IMR-90 (cell line): ENCODE measurements at regions not wholly inside any gene's neighbourhood (a gene's known extent, or its start where the extent isn't known, plus 50 kb on each side); places are given as distances from the start of the nearest gene placed in this dataset.

Experiments used
- ATAC-seq: fragments of 200-7000 bp; cut with Tn5 transposase; 2 replicates; pipeline ENCODE4 v1.9.1; 2020; ENCODE audit warnings: low read depth, mild to moderate bottlenecking, moderate library complexity
- BruUV-seq: library from RNA; stranded (reverse); fragments of 400-500 nt; replicated peaks from 2 replicates; lab custom pipeline; 2021; lab: Mats Ljungman, UMichigan
- CTCF ChIA-PET: fragments of 300-600 bp; formaldehyde crosslinking; extraction: SDS; loops from one replicate; lab custom pipeline; 2021; ENCODE audit warnings: antibody characterized with exemption; lab: Yijun Ruan, JAX
- POLR2A ChIA-PET: fragments of 300-600 bp; sonication (Branson Sonifier 250); formaldehyde crosslinking; loops from one replicate; lab custom pipeline; 2022; ENCODE audit warnings: antibody characterized with exemption; ENCODE audit not compliant: unreplicated experiment; lab: Charles Lee
- DNase-seq: peaks from one replicate; pipeline ENCODE4 v3.0.0; 2013
- H2AFZ ChIP-seq: replicated peaks from 2 replicates; pipeline ENCODE3; 2013; ENCODE audit warnings: low read length, mild to moderate bottlenecking; ENCODE audit not compliant: poor library complexity
- H2AK5ac ChIP-seq: 2 replicates; pipeline ENCODE4 v1.6.1; 2013; ENCODE audit warnings: low read depth, low read length, inconsistent platforms
- H2AK9ac ChIP-seq: replicated peaks from 2 replicates; pipeline ENCODE3; 2013; ENCODE audit warnings: mild to moderate bottlenecking, low read depth, low read length, moderate library complexity; ENCODE audit not compliant: poor library complexity
- H2BK120ac ChIP-seq: 2 replicates; pipeline ENCODE4 v1.6.1; 2013; ENCODE audit warnings: low read depth, low read length, inconsistent platforms
- H2BK15ac ChIP-seq: 3 replicates; pipeline ENCODE4 v1.6.1; 2013; ENCODE audit warnings: low read depth, low read length, inconsistent platforms
- H2BK20ac ChIP-seq: 2 replicates; pipeline ENCODE4 v1.6.1; 2013; ENCODE audit warnings: low read depth, mild to moderate bottlenecking, inconsistent platforms, low read length, moderate library complexity
- H2BK5ac ChIP-seq: 2 replicates; pipeline ENCODE4 v1.6.1; 2013; ENCODE audit warnings: mild to moderate bottlenecking, low read depth, low read length, inconsistent platforms; ENCODE audit not compliant: poor library complexity, severe bottlenecking
- H3K14ac ChIP-seq: replicated peaks from 2 replicates; pipeline ENCODE4 v1.6.1; 2013; ENCODE audit warnings: low read depth, low read length, inconsistent platforms
- H3K18ac ChIP-seq: 2 replicates; pipeline ENCODE4 v1.6.1; 2013; ENCODE audit warnings: low read depth, low read length, control low read depth
- H3K23ac ChIP-seq: 2 replicates; pipeline ENCODE4 v1.6.1; 2013; ENCODE audit warnings: low read depth, low read length, inconsistent platforms
- H3K27ac ChIP-seq: 2 replicates; pipeline ENCODE4 v1.5.1; 2013; ENCODE audit warnings: mild to moderate bottlenecking, control low read depth, low read length; ENCODE audit not compliant: insufficient read depth
- H3K27me3 ChIP-seq: 2 replicates; pipeline ENCODE4 v1.6.1; 2013; ENCODE audit warnings: low read length; ENCODE audit not compliant: control insufficient read depth, insufficient read depth
- H3K36me3 ChIP-seq: 2 replicates; pipeline ENCODE4 v1.6.1; 2013; ENCODE audit warnings: low read length, mixed read lengths; ENCODE audit not compliant: control insufficient read depth, insufficient read depth
- H3K4ac ChIP-seq: 2 replicates; pipeline ENCODE4 v1.6.1; 2013; ENCODE audit warnings: low read depth, low read length, inconsistent platforms
- H3K4me1 ChIP-seq: 2 replicates; pipeline ENCODE4 v1.6.1; 2013; ENCODE audit warnings: low read length, mixed read lengths; ENCODE audit not compliant: control insufficient read depth, insufficient read depth
- H3K4me2 ChIP-seq: 2 replicates; pipeline ENCODE4 v1.6.1; 2013; ENCODE audit warnings: low read depth, mild to moderate bottlenecking, control low read depth, low read length, moderate library complexity
- H3K4me3 ChIP-seq: 2 replicates; pipeline ENCODE4 v1.5.1; 2013; ENCODE audit warnings: low read depth, mild to moderate bottlenecking, control low read depth, low read length, moderate library complexity; ENCODE audit not compliant: insufficient read depth
- H3K56ac ChIP-seq: 2 replicates; pipeline ENCODE4 v1.6.1; 2013; ENCODE audit warnings: low read length, inconsistent platforms; ENCODE audit not compliant: insufficient read depth; ENCODE audit errors: extremely low read depth
- H3K79me1 ChIP-seq, 2 experiments: 2 replicates each; pipeline ENCODE4 v1.6.1; 2013; ENCODE audit warnings: low read length in 2 of 2, inconsistent platforms in 1 of 2, low read depth in 1 of 2
- H3K9ac ChIP-seq: 2 replicates; pipeline ENCODE4 v1.6.1; 2013; ENCODE audit warnings: low read depth, low read length, control low read depth
- H3K9me1 ChIP-seq: 2 replicates; pipeline ENCODE4 v1.6.1; 2013; ENCODE audit warnings: low read length, inconsistent platforms; ENCODE audit not compliant: insufficient read depth
- H3K9me3 ChIP-seq: 2 replicates; pipeline ENCODE4 v1.6.1; 2013; ENCODE audit warnings: low read length; ENCODE audit not compliant: control insufficient read depth, insufficient read depth
- H4K20me1 ChIP-seq: 2 replicates; pipeline ENCODE4 v1.6.1; 2013; ENCODE audit warnings: low read length, inconsistent platforms; ENCODE audit not compliant: insufficient read depth
- H4K5ac ChIP-seq: 2 replicates; pipeline ENCODE4 v1.6.1; 2013; ENCODE audit warnings: mild to moderate bottlenecking, low read depth, low read length, control low read depth
- H4K8ac ChIP-seq, 2 experiments: 2 replicates each; pipeline ENCODE4 v1.6.1; 2013; ENCODE audit warnings: low read depth in 2 of 2, low read length in 2 of 2, control low read depth in 1 of 2, inconsistent platforms in 1 of 2
- H4K91ac ChIP-seq: 2 replicates; pipeline ENCODE4 v1.6.1; 2013; ENCODE audit warnings: low read depth, low read length, inconsistent platforms; ENCODE audit not compliant: insufficient read depth
- BHLHE40 ChIP-seq: fragments of 150-350 bp; IDR thresholded peaks from 2 replicates; pipeline ENCODE4 v1.6.1; 2016; ENCODE audit warnings: mild to moderate bottlenecking, low read depth, low read length
- CEBPB ChIP-seq: IDR thresholded peaks from 2 replicates; pipeline ENCODE4 v1.6.1; 2012; ENCODE audit warnings: low read depth, low read length, improper control_type of control experiment
- CHD1 ChIP-seq: IDR thresholded peaks from 2 replicates; pipeline ENCODE4 v1.6.1; 2012; ENCODE audit warnings: low read depth, low read length, improper control_type of control experiment
- CTCF ChIP-seq: conservative IDR thresholded peaks from 2 replicates; pipeline ENCODE4 v1.5.1; 2012; ENCODE audit warnings: mild to moderate bottlenecking, low read depth, low read length, improper control_type of control experiment
- ELK1 ChIP-seq: fragments of 150-350 bp; IDR thresholded peaks from 2 replicates; pipeline ENCODE4 v1.6.1; 2016; ENCODE audit warnings: low read depth, mild to moderate bottlenecking, low read length, moderate library complexity, borderline replicate concordance
- FOS ChIP-seq: fragments of 150-350 bp; IDR thresholded peaks from 2 replicates; pipeline ENCODE4 v1.6.1; 2016; ENCODE audit warnings: low read depth, low read length
- MAFK ChIP-seq: IDR thresholded peaks from 2 replicates; pipeline ENCODE4 v1.6.1; 2012; ENCODE audit warnings: low read depth, low read length, improper control_type of control experiment
- MAZ ChIP-seq: IDR thresholded peaks from 2 replicates; pipeline ENCODE4 v1.6.1; 2012; ENCODE audit warnings: low read depth, mild to moderate bottlenecking, low read length, improper control_type of control experiment, moderate library complexity, borderline replicate concordance
- MXI1 ChIP-seq: IDR thresholded peaks from 2 replicates; pipeline ENCODE4 v1.6.1; 2012; ENCODE audit warnings: low read depth, mild to moderate bottlenecking, low read length, moderate library complexity, borderline replicate concordance
- NFE2L2 ChIP-seq: fragments of 150-350 bp; IDR thresholded peaks from 2 replicates; pipeline ENCODE4 v1.6.1; 2016; ENCODE audit warnings: low read depth, mild to moderate bottlenecking, low read length
- POLR2A ChIP-seq: IDR thresholded peaks from 2 replicates; pipeline ENCODE4 v1.6.1; 2012; ENCODE audit warnings: mild to moderate bottlenecking, low read depth, low read length
- RAD21 ChIP-seq: IDR thresholded peaks from 2 replicates; pipeline ENCODE4 v1.6.1; 2012; ENCODE audit warnings: low read length, improper control_type of control experiment
- RCOR1 ChIP-seq: IDR thresholded peaks from 2 replicates; pipeline ENCODE4 v1.6.1; 2012; ENCODE audit warnings: mild to moderate bottlenecking, low read length, improper control_type of control experiment; ENCODE audit not compliant: insufficient replicate concordance
- RFX5 ChIP-seq: IDR thresholded peaks from 2 replicates; pipeline ENCODE4 v1.8.0; 2012; ENCODE audit warnings: low read depth, mild to moderate bottlenecking, low read length, moderate library complexity
- SMC3 ChIP-seq: fragments of 150-350 bp; IDR thresholded peaks from 2 replicates; pipeline ENCODE4 v1.6.1; 2016; ENCODE audit warnings: low read depth, mild to moderate bottlenecking, antibody characterized with exemption, low read length, moderate library complexity
- USF2 ChIP-seq: fragments of 150-350 bp; IDR thresholded peaks from 2 replicates; pipeline ENCODE4 v1.6.1; 2017; ENCODE audit warnings: mild to moderate bottlenecking, antibody characterized with exemption, low read length, low read depth
- WGBS, 2 experiments: methylation state at CpG; one replicate each; pipeline versions ENCODE4 v1.1.5 to v1.1.7; 2013; ENCODE audit warnings: missing lambda C conversion rate in 2 of 2; ENCODE audit not compliant: insufficient read length in 1 of 2; ENCODE audit errors: extremely low coverage in 2 of 2; 5-methylcytosine and 5-hydroxymethylcytosine counted together
- dilution Hi-C: fragments of 300-500 bp; cut with HindIII; formaldehyde crosslinking; loops from one replicate; pipeline ENCODE4 v1.14.3; 2018; ENCODE audit warnings: low sequenced_read_pairs; ENCODE audit not compliant: unreplicated experiment
- in situ Hi-C: fragments of 300-500 bp; cut with MboI; formaldehyde crosslinking; loops from 3 replicates; pipeline ENCODE4 v1.14.3; 2019; ENCODE audit warnings: low sequenced_read_pairs, inconsistent platforms, mixed read lengths
- intact Hi-C: fragments of 100-400 bp; cut with micrococcal nuclease; formaldehyde crosslinking; loops from 2 replicates; pipeline ENCODE4 v1.10.0; 2022

GRCh38 chr2:30365201-30365600 lies 81.8 kb upstream of the LCLAT1 start:
- Histone ChIP-seq H3K27ac (no peak overlapping the region), H3K9me1 (peaks cover 47% of the 10 kb centered on the region), H3K4me2 (no peak overlapping the region), H2BK20ac (peak overlapping the region; percentile 100), H3K56ac (no peak overlapping the region), H3K9me3 (peaks cover 2% of the 10 kb centered on the region; the same call in 1 of the 2 replicates), H3K18ac (peak overlapping the region; percentile 44; the same call in 1 of the 2 replicates), H3K23ac (peak overlapping the region; percentile 22; the same call in 1 of the 2 replicates), H3K4ac (peak overlapping the region; percentile 58), H3K4me1 (peaks cover 38% of the 10 kb centered on the region), H2BK15ac (peak overlapping the region; percentile 99; the same call in 2 of the 3 replicates), H3K79me1 (peaks cover 0 to 37% of the 10 kb centered on the region in 2 experiments; a peak in 3 of 4 replicates), H3K27me3 (no peaks in the 10 kb centered on the region), H3K9ac (no peak overlapping the region), H4K20me1 (no peaks in the 10 kb centered on the region), H4K91ac (peak overlapping the region; percentile 99), H4K5ac (peak overlapping the region; percentile 7; the same call in 1 of the 2 replicates), H2AFZ (no peak overlapping the region), H2AK9ac (peak overlapping the region; percentile 37), H2AK5ac (peak overlapping the region; percentile 90), H2BK5ac (peak overlapping the region; percentile 52), H3K4me3 (no peak overlapping the region), H2BK120ac (peak overlapping the region; percentile 100), H4K8ac (peak overlapping the region in 1 of 2 experiments; percentile 22; a peak in 1 of 4 replicates), H3K14ac (peak overlapping the region; percentile 58), H3K36me3 (no peaks in the 10 kb centered on the region)
- 100% methylated on average over 3 of the region's 10 CpGs; no CpG with 5 or more reads in 1 of the 2 experiments for WGBS, 2 experiments
- CTCF ChIA-PET: interaction anchor here (1.0 kb wide), 1 partner anchor 10 kb away, joined by 4 read pairs; no protein-coding TSS in a partner anchor
- ATAC-seq (no peak), DNase-seq (no peak)
- BruUV-seq: no TSS peak
- TF ChIP-seq RAD21 (no peak), ELK1 (no peak), RCOR1 (no peak), FOS (no peak), SMC3 (no peak), POLR2A (no peak), MXI1 (no peak), BHLHE40 (no peak), MAFK (no peak), MAZ (no peak), USF2 (no peak), CHD1 (no peak), CEBPB (no peak), RFX5 (no peak), CTCF (no peak), NFE2L2 (no peak)
- in situ Hi-C loops: no loop called here
- POLR2A ChIA-PET: no interaction called here
- intact Hi-C loops: no loop called here
- dilution Hi-C loops: no loop called here
